HCT116 (cell line): ENCODE measurements at regions not wholly inside any gene's neighbourhood (a gene's known extent, or its start where the extent isn't known, plus 50 kb on each side); places are given as distances from the start of the nearest gene placed in this dataset.

ENCODE experiments used
- ATAC-seq: fragments of 200-7000 bp; cut with Tn5 transposase; 2 replicates; pipeline ENCODE4 v1.9.1; 2020; ENCODE audit warnings: mild to moderate bottlenecking, moderate library complexity
- BruUV-seq: library from RNA; stranded (reverse); fragments of 400-500 nt; replicated peaks from 2 replicates; lab custom pipeline; 2021; lab: Mats Ljungman, UMichigan
- CTCF ChIA-PET: fragments of 300-600 bp; sonication (Branson Sonifier 250); formaldehyde crosslinking; loops from one replicate; lab custom pipeline; 2021; ENCODE audit warnings: antibody characterized with exemption; lab: Charles Lee
- POLR2A ChIA-PET: fragments of 300-600, 350-600 bp; sonication (Branson Sonifier 250); formaldehyde crosslinking; loops from one replicate; lab custom pipeline; 2021; ENCODE audit warnings: antibody characterized with exemption; lab: Charles Lee
- RAD21 ChIA-PET, 2 experiments: fragments of 300-600 bp; sonication (Branson Sonifier 250); formaldehyde crosslinking; loops; one replicate each; lab custom pipeline; 2023; ENCODE audit warnings: low total read pairs in 2 of 2; ENCODE audit not compliant: uncharacterized antibody in 2 of 2, unreplicated experiment in 2 of 2, low non-redundant PET in 1 of 2; lab: Charles Lee
- DNase-seq: peaks from one replicate; pipeline ENCODE4 v3.0.0-alpha.2; 2010; ENCODE audit warnings: low read depth, low spot score
- H2AFZ ChIP-seq: fragments of 200-600 bp; shearing (Covaris generic), sonication (generic); 2 replicates; pipeline ENCODE4 v1.6.1; 2017; ENCODE audit warnings: low read depth, mixed run types, mixed read lengths, antibody characterized with exemption, low read length; ENCODE audit not compliant: poor library complexity, severe bottlenecking
- H3K27ac ChIP-seq: 2 replicates; pipeline ENCODE4 v1.5.1; 2012; ENCODE audit warnings: low read depth, low read length
- H3K27me3 ChIP-seq: fragments of 200-600 bp; sonication (generic); 2 replicates; pipeline ENCODE4 v1.6.1; 2016; ENCODE audit warnings: mixed run types, low read length, mixed read lengths; ENCODE audit not compliant: insufficient read depth
- H3K36me3 ChIP-seq, 2 experiments: fragments of 200-500 bp in 1 of 2; fragments of 200-600 bp in 1 of 2; sonication (Bioruptor generic) in 1 of 2; sonication (generic) in 1 of 2; 2 replicates each; pipeline versions ENCODE4 v1.5.1 to v1.6.1; 2014 to 2016; ENCODE audit warnings: low read length in 2 of 2, inconsistent platforms in 1 of 2, mixed read lengths in 1 of 2, mixed run types in 1 of 2; ENCODE audit not compliant: insufficient read depth in 2 of 2, control insufficient read depth in 1 of 2
- H3K4me1 ChIP-seq, 2 experiments: fragments of 200-600 bp in 1 of 2; sonication (generic) in 1 of 2; 2 replicates each; pipeline versions ENCODE4 v1.5.1 to v1.6.1; 2012 to 2017; ENCODE audit warnings: low read length in 2 of 2, inconsistent platforms in 1 of 2, mild to moderate bottlenecking in 1 of 2, mixed read lengths in 1 of 2, mixed run types in 1 of 2, moderate library complexity in 1 of 2; ENCODE audit not compliant: insufficient read depth in 2 of 2, control insufficient read depth in 1 of 2
- H3K4me2 ChIP-seq: fragments of 200-600 bp; sonication (generic); 2 replicates; pipeline ENCODE4 v1.6.1; 2017; ENCODE audit warnings: mixed run types, low read length, mixed read lengths
- H3K4me3 ChIP-seq, 2 experiments: fragments of 200-600 bp in 1 of 2; sonication (generic) in 1 of 2; replicated peaks in 1 of 2; 2 replicates each; pipeline ENCODE4 v1.5.1; 2011 to 2016; ENCODE audit warnings: low read length in 2 of 2, control low read depth in 1 of 2, low read depth in 1 of 2, mild to moderate bottlenecking in 1 of 2, mixed read lengths in 1 of 2, mixed run types in 1 of 2
- H3K79me2 ChIP-seq: fragments of 200-600 bp; sonication (generic); 2 replicates; pipeline ENCODE4 v1.6.1; 2017; ENCODE audit warnings: mild to moderate bottlenecking, mixed run types, low read length, moderate library complexity, mixed read lengths; ENCODE audit not compliant: insufficient read depth
- H3K9ac ChIP-seq: fragments of 200-600 bp; sonication (generic); 2 replicates; pipeline ENCODE4 v1.6.1; 2016; ENCODE audit warnings: low read length, mixed read lengths
- H3K9me2 ChIP-seq: fragments of 200-600 bp; sonication (generic), shearing (Covaris generic); 2 replicates; pipeline ENCODE4 v1.6.1; 2017; ENCODE audit warnings: mixed run types, mild to moderate bottlenecking, moderate library complexity; ENCODE audit not compliant: insufficient read depth
- H3K9me3 ChIP-seq, 2 experiments: fragments of 200-500 bp in 1 of 2; fragments of 200-600 bp in 1 of 2; sonication (Bioruptor generic) in 1 of 2; sonication (generic) in 1 of 2; 2 replicates each; pipeline ENCODE4 v1.6.1; 2014 to 2017; ENCODE audit warnings: low read length in 2 of 2, mixed read lengths in 2 of 2, inconsistent platforms in 1 of 2, low read depth in 1 of 2, mild to moderate bottlenecking in 1 of 2, mixed run types in 1 of 2, moderate library complexity in 1 of 2; ENCODE audit not compliant: control insufficient read depth in 1 of 2, insufficient read depth in 1 of 2
- H4K20me1 ChIP-seq: fragments of 200-600 bp; sonication (generic), shearing (Covaris generic); 2 replicates; pipeline ENCODE4 v1.6.1; 2017; ENCODE audit warnings: mixed run types, mild to moderate bottlenecking, moderate library complexity; ENCODE audit not compliant: insufficient read depth
- CBX3 ChIP-seq: IDR thresholded peaks from 2 replicates; pipeline ENCODE4 v1.6.1; 2012; ENCODE audit warnings: low read depth
- CEBPB ChIP-seq: IDR thresholded peaks from 2 replicates; pipeline ENCODE4 v1.6.1; 2012; ENCODE audit warnings: low read depth
- EGR1 ChIP-seq: IDR thresholded peaks from 2 replicates; pipeline ENCODE4 v1.6.1; 2012; ENCODE audit warnings: low read depth
- ELF1 ChIP-seq: IDR thresholded peaks from 2 replicates; pipeline ENCODE4 v1.6.1; 2012; ENCODE audit warnings: low read depth, borderline replicate concordance
- EZH2 ChIP-seq: fragments of 200-600 bp; sonication (generic); IDR thresholded peaks from 2 replicates; pipeline ENCODE4 v1.6.1; 2017; ENCODE audit warnings: antibody characterized with exemption, mixed run types
- EZH2phosphoT487 ChIP-seq: fragments of 200-600 bp; IDR thresholded peaks from 2 replicates; pipeline ENCODE4 v1.6.1; 2018; ENCODE audit warnings: antibody characterized with exemption, borderline replicate concordance
- FOSL1 ChIP-seq: IDR thresholded peaks from 2 replicates; pipeline ENCODE4 v1.6.1; 2012; ENCODE audit warnings: low read depth
- JUND ChIP-seq: IDR thresholded peaks from 2 replicates; pipeline ENCODE4 v1.6.1; 2012
- POLR2A ChIP-seq: IDR thresholded peaks from 2 replicates; pipeline ENCODE4 v1.7.0; 2011; ENCODE audit warnings: borderline replicate concordance; ENCODE audit not compliant: insufficient read depth, insufficient read length; ENCODE audit errors: extremely low read depth
- POLR2AphosphoS5 ChIP-seq: IDR thresholded peaks from 2 replicates; pipeline ENCODE4 v1.6.1; 2011; ENCODE audit warnings: mild to moderate bottlenecking, low read depth, low read length, moderate library complexity
- RAD21 ChIP-seq: IDR thresholded peaks from 2 replicates; pipeline ENCODE4 v1.6.1; 2012; ENCODE audit warnings: low read depth, mild to moderate bottlenecking
- SIN3A ChIP-seq: IDR thresholded peaks from 2 replicates; pipeline ENCODE4 v1.6.1; 2012; ENCODE audit warnings: low read depth
- SP1 ChIP-seq: IDR thresholded peaks from 2 replicates; pipeline ENCODE4 v1.6.1; 2012; ENCODE audit warnings: low read depth
- YY1 ChIP-seq: IDR thresholded peaks from 2 replicates; pipeline ENCODE4 v1.6.1; 2011; ENCODE audit warnings: low read length, low read depth, moderate library complexity, mild to moderate bottlenecking; ENCODE audit not compliant: insufficient replicate concordance; ENCODE audit errors: extremely low read depth
- ZFX ChIP-seq: fragments of 450-650 bp; IDR thresholded peaks from 2 replicates; pipeline ENCODE4 v1.6.1; 2017
- ZNF274 ChIP-seq: fragments of 200-500 bp; sonication (Bioruptor generic); IDR thresholded peaks from 2 replicates; pipeline ENCODE4 v1.6.1; 2014; ENCODE audit warnings: mild to moderate bottlenecking, low read depth, low read length, inconsistent platforms
- intact Hi-C: fragments of 100-400 bp; cut with micrococcal nuclease; formaldehyde crosslinking; loops from 2 replicates; pipeline ENCODE4 v1.10.0; 2022
- TF ChIP-seq, protein P1 (sequence below), 3 experiments: fragments of 200-600 bp in 1 of 3; sonication (generic) in 1 of 3; IDR thresholded peaks in 2 of 3; conservative IDR thresholded peaks in 1 of 3; 2 replicates each; pipeline ENCODE4 v1.5.1; 2012 to 2017; ENCODE audit warnings: low read depth in 2 of 3, low read length in 2 of 3, antibody characterized with exemption in 1 of 3, borderline replicate concordance in 1 of 3, control low read depth in 1 of 3, mild to moderate bottlenecking in 1 of 3, mixed read lengths in 1 of 3, mixed run types in 1 of 3, moderate library complexity in 1 of 3; ENCODE audit not compliant: insufficient read depth in 1 of 3
- TF ChIP-seq, protein P2 (sequence below): IDR thresholded peaks from 2 replicates; pipeline ENCODE4 v1.6.1; 2012
- TF ChIP-seq, protein P3 (sequence below): IDR thresholded peaks from 2 replicates; pipeline ENCODE4 v1.6.1; 2011; ENCODE audit warnings: mild to moderate bottlenecking, low read length, moderate library complexity; ENCODE audit not compliant: insufficient replicate concordance; ENCODE audit errors: extremely low read depth
- TF ChIP-seq, protein P4 (sequence below): IDR thresholded peaks from 2 replicates; pipeline ENCODE4 v1.6.1; 2012; ENCODE audit warnings: low read depth

DNA sequence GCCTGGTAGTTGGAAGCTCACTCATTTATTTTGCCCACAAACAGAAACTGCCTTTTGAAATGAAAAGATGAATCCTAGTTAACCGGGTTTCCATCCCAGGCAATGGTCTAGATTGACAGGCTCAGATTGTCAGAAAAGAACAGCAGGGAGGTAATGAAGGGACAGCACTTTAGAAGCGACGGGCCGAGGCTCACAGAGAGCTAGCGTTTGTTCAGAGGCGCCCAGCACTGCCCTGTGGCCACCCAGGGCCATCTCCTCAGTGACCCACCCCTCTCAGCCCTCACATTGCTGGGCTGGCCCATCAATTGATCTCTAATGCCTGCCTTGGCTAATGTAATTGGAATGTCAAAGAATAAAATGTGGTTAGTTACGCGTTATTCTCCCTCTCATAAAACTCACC is 304.8 kb downstream of the CDCA7 start:
- intact Hi-C loops, result no loop called here

More for the DNA sequence above, 304.8 kb downstream of the CDCA7 start:
- ChIA-PET POLR2A (no interaction called here), RAD21 (no interaction called here), CTCF (no interaction called here)
- no peaks in the 10 kb centered on the region for H3K9me3 ChIP-seq
- H3K27ac ChIP-seq, result no peak overlapping the region
- H3K9me2 ChIP-seq, result no peaks in the 10 kb centered on the region
- H4K20me1 ChIP-seq, result no peaks in the 10 kb centered on the region
- no peaks in the 10 kb centered on the region for H3K36me3 ChIP-seq
- H3K4me2 ChIP-seq, result peak overlapping the region; percentile 42
- DNase-seq, result no peak
- H2AFZ ChIP-seq, result no peak overlapping the region
- H3K4me3 ChIP-seq, result no peak overlapping the region
- H3K79me2 ChIP-seq, result no peaks in the 10 kb centered on the region
- H3K4me1 ChIP-seq, result peaks cover 19 to 32% of the 10 kb centered on the region in 2 experiments
- no peaks in the 10 kb centered on the region for H3K27me3 ChIP-seq
- H3K9ac ChIP-seq, result no peak overlapping the region
- 0 out of 2 replicates have a peak, but pooled peaks have one; percentile 33 for ATAC-seq
- TF ChIP-seq, protein P1, sequence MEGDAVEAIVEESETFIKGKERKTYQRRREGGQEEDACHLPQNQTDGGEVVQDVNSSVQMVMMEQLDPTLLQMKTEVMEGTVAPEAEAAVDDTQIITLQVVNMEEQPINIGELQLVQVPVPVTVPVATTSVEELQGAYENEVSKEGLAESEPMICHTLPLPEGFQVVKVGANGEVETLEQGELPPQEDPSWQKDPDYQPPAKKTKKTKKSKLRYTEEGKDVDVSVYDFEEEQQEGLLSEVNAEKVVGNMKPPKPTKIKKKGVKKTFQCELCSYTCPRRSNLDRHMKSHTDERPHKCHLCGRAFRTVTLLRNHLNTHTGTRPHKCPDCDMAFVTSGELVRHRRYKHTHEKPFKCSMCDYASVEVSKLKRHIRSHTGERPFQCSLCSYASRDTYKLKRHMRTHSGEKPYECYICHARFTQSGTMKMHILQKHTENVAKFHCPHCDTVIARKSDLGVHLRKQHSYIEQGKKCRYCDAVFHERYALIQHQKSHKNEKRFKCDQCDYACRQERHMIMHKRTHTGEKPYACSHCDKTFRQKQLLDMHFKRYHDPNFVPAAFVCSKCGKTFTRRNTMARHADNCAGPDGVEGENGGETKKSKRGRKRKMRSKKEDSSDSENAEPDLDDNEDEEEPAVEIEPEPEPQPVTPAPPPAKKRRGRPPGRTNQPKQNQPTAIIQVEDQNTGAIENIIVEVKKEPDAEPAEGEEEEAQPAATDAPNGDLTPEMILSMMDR (IDR thresholded peaks at IDR 0.05 in 2 of 3, conservative IDR thresholded peaks at IDR 0.05 in 1 of 3; ENCODE audit: borderline replicate concordance in 1 of 3, insufficient read depth in 1 of 3, low read depth in 2 of 3, low read length in 2 of 3), result no peak
- no peak for TF ChIP-seq POLR2AphosphoS5
- no peak for TF ChIP-seq EGR1
- TF ChIP-seq JUND, result no peak
- no peak for TF ChIP-seq FOSL1
- TF ChIP-seq, protein P2, sequence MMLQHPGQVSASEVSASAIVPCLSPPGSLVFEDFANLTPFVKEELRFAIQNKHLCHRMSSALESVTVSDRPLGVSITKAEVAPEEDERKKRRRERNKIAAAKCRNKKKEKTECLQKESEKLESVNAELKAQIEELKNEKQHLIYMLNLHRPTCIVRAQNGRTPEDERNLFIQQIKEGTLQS, result no peak
- no peak for TF ChIP-seq EZH2phosphoT487
- TF ChIP-seq ZFX, result no peak
- no peak for TF ChIP-seq YY1
- TF ChIP-seq POLR2A, result no peak
- TF ChIP-seq, protein P3, sequence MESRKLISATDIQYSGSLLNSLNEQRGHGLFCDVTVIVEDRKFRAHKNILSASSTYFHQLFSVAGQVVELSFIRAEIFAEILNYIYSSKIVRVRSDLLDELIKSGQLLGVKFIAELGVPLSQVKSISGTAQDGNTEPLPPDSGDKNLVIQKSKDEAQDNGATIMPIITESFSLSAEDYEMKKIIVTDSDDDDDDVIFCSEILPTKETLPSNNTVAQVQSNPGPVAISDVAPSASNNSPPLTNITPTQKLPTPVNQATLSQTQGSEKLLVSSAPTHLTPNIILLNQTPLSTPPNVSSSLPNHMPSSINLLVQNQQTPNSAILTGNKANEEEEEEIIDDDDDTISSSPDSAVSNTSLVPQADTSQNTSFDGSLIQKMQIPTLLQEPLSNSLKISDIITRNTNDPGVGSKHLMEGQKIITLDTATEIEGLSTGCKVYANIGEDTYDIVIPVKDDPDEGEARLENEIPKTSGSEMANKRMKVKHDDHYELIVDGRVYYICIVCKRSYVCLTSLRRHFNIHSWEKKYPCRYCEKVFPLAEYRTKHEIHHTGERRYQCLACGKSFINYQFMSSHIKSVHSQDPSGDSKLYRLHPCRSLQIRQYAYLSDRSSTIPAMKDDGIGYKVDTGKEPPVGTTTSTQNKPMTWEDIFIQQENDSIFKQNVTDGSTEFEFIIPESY, result no peak
- no peak for TF ChIP-seq ELF1
- no peak for TF ChIP-seq CBX3
- no peak for TF ChIP-seq ZNF274
- no peak for TF ChIP-seq SP1
- no peak for TF ChIP-seq SIN3A
- no peak for TF ChIP-seq EZH2
- no peak for TF ChIP-seq CEBPB
- no peak for TF ChIP-seq RAD21
- TF ChIP-seq, protein P4, sequence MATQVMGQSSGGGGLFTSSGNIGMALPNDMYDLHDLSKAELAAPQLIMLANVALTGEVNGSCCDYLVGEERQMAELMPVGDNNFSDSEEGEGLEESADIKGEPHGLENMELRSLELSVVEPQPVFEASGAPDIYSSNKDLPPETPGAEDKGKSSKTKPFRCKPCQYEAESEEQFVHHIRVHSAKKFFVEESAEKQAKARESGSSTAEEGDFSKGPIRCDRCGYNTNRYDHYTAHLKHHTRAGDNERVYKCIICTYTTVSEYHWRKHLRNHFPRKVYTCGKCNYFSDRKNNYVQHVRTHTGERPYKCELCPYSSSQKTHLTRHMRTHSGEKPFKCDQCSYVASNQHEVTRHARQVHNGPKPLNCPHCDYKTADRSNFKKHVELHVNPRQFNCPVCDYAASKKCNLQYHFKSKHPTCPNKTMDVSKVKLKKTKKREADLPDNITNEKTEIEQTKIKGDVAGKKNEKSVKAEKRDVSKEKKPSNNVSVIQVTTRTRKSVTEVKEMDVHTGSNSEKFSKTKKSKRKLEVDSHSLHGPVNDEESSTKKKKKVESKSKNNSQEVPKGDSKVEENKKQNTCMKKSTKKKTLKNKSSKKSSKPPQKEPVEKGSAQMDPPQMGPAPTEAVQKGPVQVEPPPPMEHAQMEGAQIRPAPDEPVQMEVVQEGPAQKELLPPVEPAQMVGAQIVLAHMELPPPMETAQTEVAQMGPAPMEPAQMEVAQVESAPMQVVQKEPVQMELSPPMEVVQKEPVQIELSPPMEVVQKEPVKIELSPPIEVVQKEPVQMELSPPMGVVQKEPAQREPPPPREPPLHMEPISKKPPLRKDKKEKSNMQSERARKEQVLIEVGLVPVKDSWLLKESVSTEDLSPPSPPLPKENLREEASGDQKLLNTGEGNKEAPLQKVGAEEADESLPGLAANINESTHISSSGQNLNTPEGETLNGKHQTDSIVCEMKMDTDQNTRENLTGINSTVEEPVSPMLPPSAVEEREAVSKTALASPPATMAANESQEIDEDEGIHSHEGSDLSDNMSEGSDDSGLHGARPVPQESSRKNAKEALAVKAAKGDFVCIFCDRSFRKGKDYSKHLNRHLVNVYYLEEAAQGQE, result no peak
- no TSS peak for BruUV-seq
